ENCODE measurements at regions not wholly inside any gene's neighbourhood (a gene's known extent, or its start where the extent isn't known, plus 50 kb on each side); places are given as distances from the start of the nearest gene placed in this dataset.

DNA sequence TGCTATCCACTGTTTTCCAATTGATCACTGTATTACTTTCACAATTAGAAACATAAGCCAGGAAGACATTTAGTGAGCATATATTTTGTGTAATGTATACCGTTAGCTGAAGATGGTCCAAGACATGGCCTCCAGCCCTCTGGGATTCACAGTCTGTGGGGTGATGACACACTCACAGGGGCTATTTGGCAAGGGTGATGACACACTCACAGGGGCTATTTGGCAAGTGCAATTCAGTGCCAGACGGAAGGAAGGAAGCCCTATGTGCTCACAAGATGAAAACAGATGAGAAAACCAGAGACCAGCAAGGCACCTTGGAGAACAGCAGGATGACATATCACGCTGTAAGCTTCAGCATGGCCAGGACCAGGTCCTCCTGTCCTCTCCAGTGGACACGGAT, 183.7 kb downstream of the MBOAT1 start:
- ChIA-PET CTCF (no interaction called here), POLR2A (ENCODE audit: low non-redundant PET) (no interaction called here)
- H3K9me3 ChIP-seq (ENCODE audit: low read depth, low read length, poor library complexity, severe bottlenecking), result no peaks in the 10 kb centered on the region
- intact Hi-C loops (cut with micrococcal nuclease; ENCODE audit: unreplicated experiment), result no loop called here
- H3K36me3 ChIP-seq (ENCODE audit: insufficient read depth, low read length, poor library complexity, severe bottlenecking), result no peaks in the 10 kb centered on the region
- BruUV-seq (replicated peaks), result no TSS peak
- H3K4me1 ChIP-seq (ENCODE audit: insufficient read depth, low read length, poor library complexity, severe bottlenecking), result no peaks in the 10 kb centered on the region
- no peak for TF ChIP-seq CTCF (conservative IDR thresholded peaks at IDR 0.05; ENCODE audit: low read depth, low read length)
- no peak for TF ChIP-seq EZH2 (IDR thresholded peaks at IDR 0.05; ENCODE audit: borderline replicate concordance, low read depth, low read length, poor library complexity, severe bottlenecking)
- H3K27me3 ChIP-seq (replicated peaks; ENCODE audit: insufficient read depth, low read depth, low read length, poor library complexity), result no peaks in the 10 kb centered on the region
- H3K4me3 ChIP-seq (ENCODE audit: low read depth, low read length, poor library complexity, severe bottlenecking), result no peak overlapping the region
- no peak overlapping the region for H3K27ac ChIP-seq (ENCODE audit: low read depth, low read length, poor library complexity, severe bottlenecking)
- DNase-seq (ENCODE audit: low spot score), result no peak

- TF ChIP-seq CTCF (conservative IDR thresholded peaks at IDR 0.05; ENCODE audit: low read depth, low read length) (no peak), EZH2 (IDR thresholded peaks at IDR 0.05; ENCODE audit: borderline replicate concordance, low read depth, low read length, poor library complexity, severe bottlenecking) (no peak)
- H3K36me3 ChIP-seq (ENCODE audit: insufficient read depth, low read length, poor library complexity, severe bottlenecking), result no peaks in the 10 kb centered on the region
- no peak for DNase-seq (ENCODE audit: low spot score)
- ChIA-PET POLR2A (ENCODE audit: low non-redundant PET) (no interaction called here), CTCF (no interaction called here)
- H3K4me3 ChIP-seq (ENCODE audit: low read depth, low read length, poor library complexity, severe bottlenecking), result no peak overlapping the region
- intact Hi-C loops (cut with micrococcal nuclease; ENCODE audit: unreplicated experiment), result no loop called here
- H3K9me3 ChIP-seq (ENCODE audit: low read depth, low read length, poor library complexity, severe bottlenecking), result no peaks in the 10 kb centered on the region
- H3K27me3 ChIP-seq (replicated peaks; ENCODE audit: insufficient read depth, low read depth, low read length, poor library complexity), result no peaks in the 10 kb centered on the region
- no peak overlapping the region for H3K27ac ChIP-seq (ENCODE audit: low read depth, low read length, poor library complexity, severe bottlenecking)
- no peaks in the 10 kb centered on the region for H3K4me1 ChIP-seq (ENCODE audit: insufficient read depth, low read length, poor library complexity, severe bottlenecking)
- no TSS peak for BruUV-seq (replicated peaks)
Measured at GRCh38 chr6:20029979-20030378, 182.3 kb downstream of the MBOAT1 start.

- no peaks in the 10 kb centered on the region for H3K27me3 ChIP-seq (replicated peaks; ENCODE audit: insufficient read depth, low read depth, low read length, poor library complexity)
- intact Hi-C loops (cut with micrococcal nuclease; ENCODE audit: unreplicated experiment), result no loop called here
- CTCF ChIA-PET, result no interaction called here
- H3K36me3 ChIP-seq (ENCODE audit: insufficient read depth, low read length, poor library complexity, severe bottlenecking), result no peaks in the 10 kb centered on the region
- no peak for TF ChIP-seq EZH2 (IDR thresholded peaks at IDR 0.05; ENCODE audit: borderline replicate concordance, low read depth, low read length, poor library complexity, severe bottlenecking)
- no peak for TF ChIP-seq CTCF (conservative IDR thresholded peaks at IDR 0.05; ENCODE audit: low read depth, low read length)
- H3K9me3 ChIP-seq (ENCODE audit: low read depth, low read length, poor library complexity, severe bottlenecking), result no peaks in the 10 kb centered on the region
- no peaks in the 10 kb centered on the region for H3K4me1 ChIP-seq (ENCODE audit: insufficient read depth, low read length, poor library complexity, severe bottlenecking)
- POLR2A ChIA-PET (ENCODE audit: low non-redundant PET), result no interaction called here
- H3K4me3 ChIP-seq (ENCODE audit: low read depth, low read length, poor library complexity, severe bottlenecking), result no peak overlapping the region
- H3K27ac ChIP-seq (ENCODE audit: low read depth, low read length, poor library complexity, severe bottlenecking), result no peak overlapping the region
- DNase-seq (ENCODE audit: low spot score), result no peak
- no TSS peak for BruUV-seq (replicated peaks)
Measured at GRCh38 chr6:20031342-20031741, 180.9 kb downstream of the MBOAT1 start.
